ENCODE measurements at regions not wholly inside any gene's neighbourhood (a gene's known extent, or its start where the extent isn't known, plus 50 kb on each side); places are given as distances from the start of the nearest gene placed in this dataset.
"Not testable (repeated sequence)": the region's sequence is repeated elsewhere in the genome, so short reads cannot be mapped to it uniquely, and the experiment has no call there.

DNA sequence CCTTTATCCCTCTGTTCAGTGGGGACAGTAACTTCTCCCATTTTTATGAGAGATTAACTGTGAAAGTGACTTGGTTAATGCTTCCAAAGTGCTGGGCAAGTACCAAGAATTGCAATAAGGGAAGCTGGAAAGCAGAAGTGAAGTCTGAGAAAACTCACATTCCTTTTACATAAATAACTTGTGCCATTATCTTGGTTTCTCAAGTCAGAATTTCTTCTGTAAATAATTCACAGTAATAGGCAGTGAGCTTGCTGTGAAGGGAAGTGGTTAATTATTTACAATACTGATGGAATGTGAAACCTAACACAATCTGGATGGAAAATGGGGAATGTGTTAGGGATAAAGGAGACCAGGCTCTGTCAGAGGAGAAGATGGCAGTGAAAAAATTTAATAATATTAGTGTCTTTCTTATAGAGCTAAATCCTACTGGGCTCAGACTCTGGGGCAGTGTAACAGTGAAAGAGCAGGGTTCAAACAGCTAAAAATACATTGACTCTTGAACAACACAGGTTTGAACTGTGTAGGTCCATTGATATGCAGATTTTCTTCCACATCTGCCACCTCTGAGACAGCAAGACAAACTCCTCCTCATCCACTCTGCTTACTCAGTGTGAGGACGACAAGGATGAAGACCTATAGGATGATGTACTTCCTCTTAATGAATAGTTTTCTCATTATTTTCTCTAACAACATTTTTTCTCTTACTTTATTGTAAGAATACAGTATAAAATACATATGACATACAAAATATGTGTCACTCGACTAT is 251.5 kb upstream of the ISX start:
- peak; percentile 1 for DNase-seq (ENCODE audit: low spot score)
- POLR2A ChIA-PET (ENCODE audit: low non-redundant PET): no interaction called here
- Histone ChIP-seq H3K4me1 (ENCODE audit: insufficient read depth, low read length, poor library complexity, severe bottlenecking) (no peaks in the 10 kb centered on the region), H3K9me3 (ENCODE audit: low read depth, low read length, poor library complexity, severe bottlenecking) (no peaks in the 10 kb centered on the region), H3K27ac (ENCODE audit: low read depth, low read length, poor library complexity, severe bottlenecking) (no peak overlapping the region), H3K27me3 (replicated peaks; ENCODE audit: insufficient read depth, low read depth, low read length, poor library complexity) (no peaks in the 10 kb centered on the region), H3K4me3 (ENCODE audit: low read depth, low read length, poor library complexity, severe bottlenecking) (no peak overlapping the region), H3K36me3 (ENCODE audit: insufficient read depth, low read length, poor library complexity, severe bottlenecking) (no peaks in the 10 kb centered on the region)
- no TSS peak for BruUV-seq (replicated peaks)
- intact Hi-C loops (cut with micrococcal nuclease; ENCODE audit: unreplicated experiment): no loop called here
- TF ChIP-seq EZH2 (IDR thresholded peaks at IDR 0.05; ENCODE audit: borderline replicate concordance, low read depth, low read length, poor library complexity, severe bottlenecking): no peak
- TF ChIP-seq, protein P1, sequence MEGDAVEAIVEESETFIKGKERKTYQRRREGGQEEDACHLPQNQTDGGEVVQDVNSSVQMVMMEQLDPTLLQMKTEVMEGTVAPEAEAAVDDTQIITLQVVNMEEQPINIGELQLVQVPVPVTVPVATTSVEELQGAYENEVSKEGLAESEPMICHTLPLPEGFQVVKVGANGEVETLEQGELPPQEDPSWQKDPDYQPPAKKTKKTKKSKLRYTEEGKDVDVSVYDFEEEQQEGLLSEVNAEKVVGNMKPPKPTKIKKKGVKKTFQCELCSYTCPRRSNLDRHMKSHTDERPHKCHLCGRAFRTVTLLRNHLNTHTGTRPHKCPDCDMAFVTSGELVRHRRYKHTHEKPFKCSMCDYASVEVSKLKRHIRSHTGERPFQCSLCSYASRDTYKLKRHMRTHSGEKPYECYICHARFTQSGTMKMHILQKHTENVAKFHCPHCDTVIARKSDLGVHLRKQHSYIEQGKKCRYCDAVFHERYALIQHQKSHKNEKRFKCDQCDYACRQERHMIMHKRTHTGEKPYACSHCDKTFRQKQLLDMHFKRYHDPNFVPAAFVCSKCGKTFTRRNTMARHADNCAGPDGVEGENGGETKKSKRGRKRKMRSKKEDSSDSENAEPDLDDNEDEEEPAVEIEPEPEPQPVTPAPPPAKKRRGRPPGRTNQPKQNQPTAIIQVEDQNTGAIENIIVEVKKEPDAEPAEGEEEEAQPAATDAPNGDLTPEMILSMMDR (conservative IDR thresholded peaks at IDR 0.05; ENCODE audit: low read depth, low read length): no peak
- CTCF ChIA-PET: no interaction called here

DNA sequence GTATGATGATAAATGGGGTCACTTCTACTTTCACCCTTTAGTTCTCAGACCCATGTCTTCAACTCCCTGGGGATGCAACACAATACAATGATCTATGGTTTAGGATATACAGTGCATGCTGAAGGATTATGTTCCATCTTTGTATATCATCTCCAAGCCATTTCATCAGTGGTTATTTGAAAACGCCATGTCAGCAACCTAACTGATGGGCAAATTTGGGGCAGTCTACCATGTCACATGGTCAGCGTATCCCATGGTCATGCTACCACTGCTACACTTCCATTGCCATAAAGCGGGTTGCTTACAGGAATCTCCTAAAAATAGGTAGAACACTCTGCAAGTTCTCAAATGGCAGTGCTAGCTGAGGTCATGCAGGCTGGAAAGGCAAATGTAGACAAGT is 236.5 kb upstream of the ISX start:
- no peak for DNase-seq (ENCODE audit: low spot score)
- intact Hi-C loops (cut with micrococcal nuclease; ENCODE audit: unreplicated experiment): no loop called here
- Histone ChIP-seq H3K4me3 (ENCODE audit: low read depth, low read length, poor library complexity, severe bottlenecking) (no peak overlapping the region), H3K27ac (ENCODE audit: low read depth, low read length, poor library complexity, severe bottlenecking) (no peak overlapping the region), H3K9me3 (ENCODE audit: low read depth, low read length, poor library complexity, severe bottlenecking) (no peaks in the 10 kb centered on the region), H3K27me3 (replicated peaks; ENCODE audit: insufficient read depth, low read depth, low read length, poor library complexity) (no peaks in the 10 kb centered on the region), H3K36me3 (ENCODE audit: insufficient read depth, low read length, poor library complexity, severe bottlenecking) (no peaks in the 10 kb centered on the region), H3K4me1 (ENCODE audit: insufficient read depth, low read length, poor library complexity, severe bottlenecking) (no peaks in the 10 kb centered on the region)
- ChIA-PET POLR2A (ENCODE audit: low non-redundant PET) (no interaction called here), CTCF (no interaction called here)
- BruUV-seq (replicated peaks): no TSS peak
- TF ChIP-seq, protein P1 (conservative IDR thresholded peaks at IDR 0.05; ENCODE audit: low read depth, low read length): no peak
- no peak for TF ChIP-seq EZH2 (IDR thresholded peaks at IDR 0.05; ENCODE audit: borderline replicate concordance, low read depth, low read length, poor library complexity, severe bottlenecking)

DNA sequence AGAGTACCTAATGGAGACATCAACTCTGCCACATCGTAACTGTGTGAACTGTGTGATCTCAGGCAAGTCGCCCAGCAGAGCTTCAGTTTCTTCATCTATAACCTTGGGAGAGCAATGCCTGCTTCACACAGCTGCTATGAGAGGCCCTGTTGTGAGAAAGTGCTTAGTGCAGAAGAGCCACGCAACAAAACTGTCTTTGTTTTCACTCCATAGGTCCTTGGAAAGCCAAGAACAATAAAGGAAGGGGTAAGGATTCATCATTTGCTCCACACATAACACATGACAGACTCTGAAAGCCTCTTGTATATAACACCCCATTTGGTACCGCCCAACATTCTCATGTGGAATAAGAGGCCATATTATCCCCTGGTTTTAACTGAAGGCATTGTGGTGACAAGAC is 231.9 kb upstream of the ISX start:
- POLR2A ChIA-PET (ENCODE audit: low non-redundant PET): no interaction called here
- no peaks in the 10 kb centered on the region for H3K4me1 ChIP-seq (ENCODE audit: insufficient read depth, low read length, poor library complexity, severe bottlenecking)
- H3K36me3 ChIP-seq (ENCODE audit: insufficient read depth, low read length, poor library complexity, severe bottlenecking): no peaks in the 10 kb centered on the region
- no peaks in the 10 kb centered on the region for H3K27me3 ChIP-seq (replicated peaks; ENCODE audit: insufficient read depth, low read depth, low read length, poor library complexity)
- H3K9me3 ChIP-seq (ENCODE audit: low read depth, low read length, poor library complexity, severe bottlenecking): no peaks in the 10 kb centered on the region
- H3K27ac ChIP-seq (ENCODE audit: low read depth, low read length, poor library complexity, severe bottlenecking): no peak overlapping the region
- no peak for DNase-seq (ENCODE audit: low spot score)
- no peak overlapping the region for H3K4me3 ChIP-seq (ENCODE audit: low read depth, low read length, poor library complexity, severe bottlenecking)
- TF ChIP-seq, protein P1 (conservative IDR thresholded peaks at IDR 0.05; ENCODE audit: low read depth, low read length): no peak
- TF ChIP-seq EZH2 (IDR thresholded peaks at IDR 0.05; ENCODE audit: borderline replicate concordance, low read depth, low read length, poor library complexity, severe bottlenecking): no peak
- CTCF ChIA-PET: no interaction called here
- BruUV-seq (replicated peaks): no TSS peak
- intact Hi-C loops (cut with micrococcal nuclease; ENCODE audit: unreplicated experiment): no loop called here

DNA sequence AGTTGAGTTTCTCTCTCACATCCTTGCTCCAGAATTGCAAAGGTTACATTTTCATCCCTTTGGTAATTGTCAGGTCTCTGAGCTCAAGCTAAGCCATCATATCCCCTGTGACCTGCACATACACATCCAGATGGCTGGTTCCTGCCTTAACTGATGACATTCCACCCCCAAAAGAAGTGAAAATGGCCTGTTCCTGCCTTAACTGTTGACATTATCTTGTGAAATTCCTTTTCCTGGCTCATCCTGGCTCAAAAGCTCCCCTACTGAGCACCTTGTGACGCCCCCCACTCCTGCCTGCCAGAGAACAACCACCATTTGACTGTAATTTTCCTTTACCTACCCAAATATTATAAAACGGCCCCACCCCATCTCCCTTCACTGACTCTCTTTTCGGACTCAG is 231.4 kb upstream of the ISX start:
- DNase-seq (ENCODE audit: low spot score); H3K4me3 ChIP-seq (ENCODE audit: low read depth, low read length, poor library complexity, severe bottlenecking); H3K27ac ChIP-seq (ENCODE audit: low read depth, low read length, poor library complexity, severe bottlenecking); H3K27me3 ChIP-seq (replicated peaks; ENCODE audit: insufficient read depth, low read depth, low read length, poor library complexity); H3K36me3 ChIP-seq (ENCODE audit: insufficient read depth, low read length, poor library complexity, severe bottlenecking); POLR2A ChIA-PET (ENCODE audit: low non-redundant PET); H3K9me3 ChIP-seq (ENCODE audit: low read depth, low read length, poor library complexity, severe bottlenecking); CTCF ChIA-PET; intact Hi-C loops (cut with micrococcal nuclease; ENCODE audit: unreplicated experiment); BruUV-seq (replicated peaks); H3K4me1 ChIP-seq (ENCODE audit: insufficient read depth, low read length, poor library complexity, severe bottlenecking): not testable (repeated sequence)

All from A673 (cell line).